ENCODE measurements at regions not wholly inside any gene's neighbourhood (a gene's known extent, or its start where the extent isn't known, plus 50 kb on each side); places are given as distances from the start of the nearest gene placed in this dataset.
A peak's percentile ranks its signal among the peaks of the same experiment; 100 is the strongest.

GRCh38 chr2:104656571-104657163, 197.2 kb upstream of the POU3F3 start:
- no peak overlapping the region for H2BK12ac ChIP-seq (ENCODE audit: low read depth, low read length)
- H3K27ac ChIP-seq (ENCODE audit: low read depth, low read length), result no peak overlapping the region
- DNase-seq (ENCODE audit: low read depth in 1 of 2, low spot score in 2 of 2), result peak in 1 of 2 experiments; percentile 52
- H4K91ac ChIP-seq (replicated peaks; ENCODE audit: insufficient read length, low read length), result no peak overlapping the region
- H3K4me1 ChIP-seq (replicated peaks in 1 of 4; ENCODE audit: control insufficient read depth in 3 of 4, insufficient read depth in 4 of 4, low read length in 3 of 4), result peaks cover 7 to 15% (median 11%) of the 10 kb centered on the region in 4 experiments
- H3K4me3 ChIP-seq (ENCODE audit: extremely low read depth in 1 of 4, insufficient read depth in 2 of 4, low read depth in 3 of 4, low read length in 4 of 4), result peak overlapping the region in 1 of 4 experiments; percentile 42; a peak in 2 of 8 replicates
- peak overlapping the region; percentile 62; the same call in 1 of the 2 replicates for H3K18ac ChIP-seq (ENCODE audit: extremely low read depth, low read length)
- no peaks in the 10 kb centered on the region for H3K79me1 ChIP-seq (ENCODE audit: low read depth, low read length)
- H2BK15ac ChIP-seq (ENCODE audit: low read length), result no peak overlapping the region
- peak overlapping the region; percentile 52 for H3K4me2 ChIP-seq (ENCODE audit: insufficient read depth in 1 of 2, low read depth in 2 of 2, low read length in 2 of 2)
- no peak overlapping the region for H2BK20ac ChIP-seq (ENCODE audit: low read length)
- H4K5ac ChIP-seq (ENCODE audit: insufficient read length, low read depth, low read length), result no peak overlapping the region
- H3K23ac ChIP-seq (ENCODE audit: insufficient read length), result no peak overlapping the region
- no peaks in the 10 kb centered on the region for H3K79me2 ChIP-seq (ENCODE audit: control insufficient read depth in 1 of 2, insufficient read depth in 2 of 2, low read length in 2 of 2)
- no peak overlapping the region; the same call in 1 of the 2 replicates for H2AFZ ChIP-seq (ENCODE audit: low read length)
- H3K36me3 ChIP-seq (ENCODE audit: control insufficient read depth in 2 of 4, insufficient read depth in 4 of 4, low read length in 3 of 4), result no peaks in the 10 kb centered on the region
- H2BK120ac ChIP-seq (replicated peaks; ENCODE audit: low read depth, low read length), result no peak overlapping the region
- ChIA-PET POLR2A (ENCODE audit: partially characterized antibody) (no interaction called here), CTCF (ENCODE audit: partially characterized antibody) (interaction anchor here (0.6 kb wide), 1 partner anchor 590 kb away, joined by 3 read pairs; no protein-coding TSS in a partner anchor)
- no peak overlapping the region for H4K8ac ChIP-seq (ENCODE audit: extremely low read depth, insufficient read depth, low read length)
- H3K23me2 ChIP-seq (ENCODE audit: low read depth, low read length), result peaks cover 8% of the 10 kb centered on the region; the same call in 1 of the 2 replicates
- H3K27me3 ChIP-seq (replicated peaks in 1 of 4; ENCODE audit: control insufficient read depth in 3 of 4, extremely low read depth in 1 of 4, insufficient read depth in 3 of 4, low read length in 3 of 4), result peaks cover 0 to 24% (median 14%) of the 10 kb centered on the region in 4 experiments; a peak in 5 of 7 replicates
- WGBS, 2 experiments (ENCODE audit: extremely low coverage in 1 of 2, insufficient coverage in 1 of 2, insufficient read length in 1 of 2, insufficient replicate concordance in 2 of 2, low coverage in 1 of 2, low lambda C conversion rate in 2 of 2, missing lambda C conversion rate in 1 of 2), result 6% methylated on average over 20 of the region's 20 CpGs; no CpG with 5 or more reads in 1 of the 2 experiments
- no peak overlapping the region for H3K14ac ChIP-seq (ENCODE audit: insufficient read length)
- H2AK5ac ChIP-seq (ENCODE audit: low read depth, low read length), result no peak overlapping the region
- no peak overlapping the region for H2BK5ac ChIP-seq (ENCODE audit: low read depth, low read length)
- no peaks in the 10 kb centered on the region for H3K9me3 ChIP-seq (ENCODE audit: insufficient read depth in 2 of 2, low read depth in 1 of 2, low read length in 1 of 2)
- FAIRE-seq, result no peak
- no peaks in the 10 kb centered on the region for H4K20me1 ChIP-seq (replicated peaks in 1 of 2; ENCODE audit: control insufficient read depth in 1 of 2, insufficient read depth in 2 of 2, low read length in 2 of 2)
- H3K4ac ChIP-seq (replicated peaks; ENCODE audit: insufficient read length, low read depth, low read length), result no peak overlapping the region
- no peak overlapping the region for H3K56ac ChIP-seq (replicated peaks; ENCODE audit: insufficient read length, low read depth, low read length)
- no peak overlapping the region for H3K9ac ChIP-seq (replicated peaks in 1 of 4; ENCODE audit: extremely low read depth in 1 of 4, low read depth in 3 of 4, low read length in 3 of 4)
- no peak for TF ChIP-seq POU5F1 (IDR thresholded peaks at IDR 0.05; ENCODE audit: low read depth, low read length)

Measured in H1 (cell line).